Upper lobe of left lung (tissue), 6 donors: ENCODE measurements at regions not wholly inside any gene's neighbourhood (a gene's known extent, or its start where the extent isn't known, plus 50 kb on each side); places are given as distances from the start of the nearest gene placed in this dataset.

ENCODE experiments used
- ATAC-seq, 2 donors: fragments of 200-7000 bp; cut with Tn5 transposase; one replicate each; pipeline ENCODE4 v1.9.1; 2022; ENCODE audit warnings: mild to moderate bottlenecking in 2 of 2, moderate library complexity in 2 of 2; ENCODE audit not compliant: low FRiP score in 2 of 2
- DNase-seq, 2 donors: peaks; one replicate each; pipeline ENCODE4 v3.0.0-alpha.2; 2019 to 2020
- H3K27ac ChIP-seq, 4 donors: fragments of 200-600 bp; sonication (generic); one replicate each; pipeline ENCODE4 v1.5.1; 2016 to 2019
- H3K27me3 ChIP-seq, 4 donors: fragments of 200-600 bp; sonication (generic); one replicate each; pipeline ENCODE4 v1.5.1; 2017 to 2019
- H3K36me3 ChIP-seq, 4 donors: fragments of 200-600 bp; sonication (generic); one replicate each; pipeline ENCODE4 v1.5.1; 2016 to 2019
- H3K4me1 ChIP-seq, 4 donors: fragments of 200-600 bp; sonication (generic); one replicate each; pipeline ENCODE4 v1.5.1; 2018 to 2019
- H3K4me3 ChIP-seq, 4 donors: fragments of 200-600 bp; sonication (generic); one replicate each; pipeline ENCODE4 v1.5.1; 2017 to 2019; ENCODE audit warnings: mild to moderate bottlenecking in 2 of 4, moderate library complexity in 1 of 4
- H3K9me3 ChIP-seq, 4 donors: fragments of 200-600 bp; sonication (generic); one replicate each; pipeline ENCODE4 v1.5.1; 2018 to 2019
- CTCF ChIP-seq, 6 experiments: fragments of 450-650 bp in 4 of 6; fragments of 200-600 bp in 2 of 6; sonication (generic) in 2 of 6; IDR thresholded peaks; one replicate each; pipeline ENCODE4 v1.5.1; 2016 to 2019; ENCODE audit warnings: antibody characterized with exemption in 6 of 6
- EP300 ChIP-seq, 4 donors: sonication (generic); formaldehyde crosslinking; IDR thresholded peaks; one replicate each; pipeline ENCODE4 v1.5.1; 2017; ENCODE audit warnings: antibody characterized with exemption in 4 of 4, control low read depth in 2 of 4
- POLR2A ChIP-seq, 4 donors: fragments of 450-650 bp; IDR thresholded peaks; one replicate each; pipeline ENCODE4 v1.5.1; 2016 to 2017; ENCODE audit warnings: antibody characterized with exemption in 4 of 4, mild to moderate bottlenecking in 2 of 4
- POLR2AphosphoS5 ChIP-seq, 2 donors: sonication (generic); formaldehyde crosslinking; IDR thresholded peaks; one replicate each; pipeline ENCODE4 v1.5.1; 2017; ENCODE audit warnings: antibody characterized with exemption in 2 of 2
- WGBS, 2 donors: methylation state at CpG; one replicate each; pipeline ENCODE4 v1.1.5; 2017 to 2018; 5-methylcytosine and 5-hydroxymethylcytosine counted together
- donor health status: DM: no; HTN: no; CAD: no; lungs with moderate emphysema.
- donor health status: DM: no; HTN: yes; CAD: no; lungs with severe emphysema.

DNA sequence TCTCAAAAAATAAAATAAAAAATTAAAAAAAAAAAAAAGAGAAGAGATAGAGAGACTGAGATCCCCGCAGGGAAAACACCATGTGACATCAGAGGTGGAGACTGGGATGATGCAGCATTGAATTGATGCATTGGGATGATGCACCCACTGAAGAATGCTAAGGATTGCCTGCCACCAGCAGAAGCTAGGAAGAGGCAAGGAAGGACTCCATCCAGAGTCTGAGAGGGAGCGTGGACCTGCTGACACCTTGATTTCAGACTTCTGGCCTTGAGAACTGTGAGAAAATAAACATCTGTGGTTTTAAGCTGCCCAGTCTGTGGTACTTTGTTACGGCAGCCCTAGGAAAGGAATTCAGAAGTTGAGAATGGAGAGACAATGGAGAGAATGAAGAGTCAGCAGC lies 89.8 kb upstream of the PRPS1L1 start:
- H3K27me3 ChIP-seq = no peaks in the 10 kb centered on the region
- no peak overlapping the region for H3K27ac ChIP-seq
- H3K9me3 ChIP-seq = no peaks in the 10 kb centered on the region
- H3K4me3 ChIP-seq = no peak overlapping the region
- ATAC-seq = no peak
- H3K4me1 ChIP-seq = no peaks in the 10 kb centered on the region
- 88 to 91% methylated on average over 3 of the region's 3 CpGs for WGBS, 2 donors
- no peaks in the 10 kb centered on the region for H3K36me3 ChIP-seq
- TF ChIP-seq POLR2A (IDR thresholded peaks at IDR 0.05) (no peak), EP300 (IDR thresholded peaks at IDR 0.05) (no peak), CTCF (IDR thresholded peaks at IDR 0.05) (no peak), POLR2AphosphoS5 (IDR thresholded peaks at IDR 0.05) (no peak)
- no peak for DNase-seq

DNA sequence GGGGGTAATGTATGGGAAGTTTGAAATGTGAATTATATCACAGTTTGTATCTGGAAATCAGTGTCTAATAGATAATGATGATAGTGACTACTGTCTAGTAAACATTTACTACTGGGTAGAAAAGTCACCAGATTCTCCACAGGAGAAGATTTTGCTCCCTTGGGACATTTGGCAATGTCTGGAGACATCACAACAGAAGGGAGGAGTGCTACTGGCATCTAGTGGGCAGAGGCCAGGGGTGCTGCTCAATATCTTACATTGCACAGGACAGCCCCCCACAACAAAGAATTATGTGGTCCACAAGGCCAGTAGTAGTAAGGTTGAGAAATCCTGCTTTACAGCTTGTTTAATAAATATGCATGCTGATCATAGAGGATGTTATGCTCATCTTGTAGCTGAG lies 92.3 kb upstream of the PRPS1L1 start:
- no peak overlapping the region for H3K4me3 ChIP-seq
- H3K9me3 ChIP-seq = no peaks in the 10 kb centered on the region
- ATAC-seq (no peak), DNase-seq (no peak)
- no peak overlapping the region for H3K27ac ChIP-seq
- no peaks in the 10 kb centered on the region for H3K27me3 ChIP-seq
- no peaks in the 10 kb centered on the region for H3K4me1 ChIP-seq
- no peaks in the 10 kb centered on the region for H3K36me3 ChIP-seq
- TF ChIP-seq POLR2A (IDR thresholded peaks at IDR 0.05) = no peak
- no peak for TF ChIP-seq EP300 (IDR thresholded peaks at IDR 0.05)
- TF ChIP-seq POLR2AphosphoS5 (IDR thresholded peaks at IDR 0.05) = no peak
- TF ChIP-seq CTCF (IDR thresholded peaks at IDR 0.05) = no peak

DNA sequence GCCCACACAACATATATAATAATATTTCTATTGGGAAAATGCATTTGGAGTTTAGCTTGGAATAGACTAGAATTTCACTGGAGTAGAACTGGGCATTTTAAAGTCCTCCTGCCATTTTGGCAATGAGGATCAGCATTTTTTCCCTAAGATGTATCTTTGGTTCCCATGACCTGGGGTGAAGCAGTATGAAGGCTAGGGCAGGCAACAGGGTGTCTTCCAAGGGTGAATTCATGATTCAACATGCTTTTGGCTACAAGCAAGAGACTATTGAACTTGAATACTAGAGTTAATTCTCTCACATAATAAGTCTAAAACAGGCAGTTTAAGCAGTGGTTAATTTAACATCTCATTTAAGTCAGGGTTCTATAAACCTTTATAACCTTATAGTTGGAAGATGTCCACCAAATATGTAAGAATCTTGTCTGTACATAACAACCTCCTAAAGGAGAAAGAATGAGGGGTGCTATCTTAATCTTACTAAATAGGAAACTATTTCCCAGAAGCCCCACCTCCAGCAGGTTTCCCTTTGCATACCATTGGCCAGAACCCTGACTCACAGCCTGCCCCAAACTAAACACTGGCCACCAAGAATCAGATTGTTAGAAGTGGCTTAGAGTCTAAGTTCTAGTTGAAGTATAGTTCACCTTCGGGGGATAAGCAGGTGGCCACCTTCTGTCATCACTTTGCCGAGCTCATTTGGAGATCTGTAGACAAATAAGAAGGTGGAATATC lies 96.0 kb upstream of the PRPS1L1 start:
- Histone ChIP-seq H3K36me3 (no peaks in the 10 kb centered on the region), H3K27me3 (no peaks in the 10 kb centered on the region), H3K9me3 (no peaks in the 10 kb centered on the region), H3K27ac (no peak overlapping the region), H3K4me1 (no peaks in the 10 kb centered on the region), H3K4me3 (no peak overlapping the region)
- no peak for TF ChIP-seq POLR2AphosphoS5 (IDR thresholded peaks at IDR 0.05)
- TF ChIP-seq POLR2A (IDR thresholded peaks at IDR 0.05) = no peak
- TF ChIP-seq EP300 (IDR thresholded peaks at IDR 0.05) = no peak
- no peak for TF ChIP-seq CTCF (IDR thresholded peaks at IDR 0.05)
- 85 to 95% methylated on average over 2 of the region's 2 CpGs for WGBS, 2 donors
- DNase-seq = no peak
- no peak for ATAC-seq

DNA sequence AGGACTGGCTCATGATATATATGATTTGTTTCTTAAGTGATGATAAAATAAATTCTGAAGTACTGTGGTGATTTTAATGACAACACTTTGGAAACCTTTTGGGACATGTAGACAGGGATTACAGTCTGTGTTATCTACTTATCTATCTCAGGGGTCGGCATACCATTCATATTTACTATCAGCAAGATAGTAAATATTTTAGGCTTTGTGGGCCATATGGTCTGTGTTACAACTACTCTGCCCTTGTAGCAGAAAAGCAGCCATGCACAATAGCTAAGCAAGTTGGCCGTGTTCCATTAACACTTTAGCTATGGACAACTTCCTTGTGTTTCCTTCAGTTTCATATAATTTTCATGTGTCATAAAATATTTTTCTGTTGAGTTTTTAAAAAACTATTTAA lies 97.8 kb upstream of the PRPS1L1 start:
- no peaks in the 10 kb centered on the region for H3K4me1 ChIP-seq
- WGBS, 2 donors = 61 to 64% methylated on average over 2 of the region's 2 CpGs
- no peak for ATAC-seq
- no peaks in the 10 kb centered on the region for H3K36me3 ChIP-seq
- DNase-seq = no peak
- H3K9me3 ChIP-seq = no peaks in the 10 kb centered on the region
- no peak for TF ChIP-seq EP300 (IDR thresholded peaks at IDR 0.05)
- TF ChIP-seq POLR2A (IDR thresholded peaks at IDR 0.05) = no peak
- no peaks in the 10 kb centered on the region for H3K27me3 ChIP-seq
- H3K27ac ChIP-seq = no peak overlapping the region
- H3K4me3 ChIP-seq = no peak overlapping the region

- H3K4me1 ChIP-seq = no peaks in the 10 kb centered on the region
- no peak overlapping the region for H3K4me3 ChIP-seq
- H3K36me3 ChIP-seq = no peaks in the 10 kb centered on the region
- ATAC-seq (no peak), DNase-seq (no peak)
- TF ChIP-seq POLR2AphosphoS5 (IDR thresholded peaks at IDR 0.05) (no peak), EP300 (IDR thresholded peaks at IDR 0.05) (no peak), POLR2A (IDR thresholded peaks at IDR 0.05) (no peak), CTCF (IDR thresholded peaks at IDR 0.05) (no peak)
- H3K27ac ChIP-seq = no peak overlapping the region
- no peaks in the 10 kb centered on the region for H3K27me3 ChIP-seq
- H3K9me3 ChIP-seq = no peaks in the 10 kb centered on the region
- WGBS, 2 donors = 61 to 62% methylated on average over 2 of the region's 2 CpGs
Measured at GRCh38 chr7:18126281-18126680, 98.6 kb upstream of the PRPS1L1 start.
